Activated CD8-positive, alpha-beta T cell treated with anti-CD3 and anti-CD28 coated beads for 36 hours (primary cell): ENCODE measurements at regions not wholly inside any gene's neighbourhood (a gene's known extent, or its start where the extent isn't known, plus 50 kb on each side); places are given as distances from the start of the nearest gene placed in this dataset.

Experiments
- ATAC-seq: fragments of 200-7000 bp; cut with Tn5 transposase; one replicate; pipeline ENCODE4 v1.10.0; 2021; ENCODE audit warnings: mild to moderate bottlenecking, moderate library complexity
- CTCF ChIA-PET: fragments of 350-600 bp; sonication (Branson Sonifier 250); formaldehyde crosslinking; loops from one replicate; lab custom pipeline; 2021; ENCODE audit warnings: antibody characterized with exemption; lab: Charles Lee
- POLR2A ChIA-PET: fragments of 350-600 bp; sonication (Branson Sonifier 250); formaldehyde crosslinking; loops from one replicate; lab custom pipeline; 2021; ENCODE audit warnings: antibody characterized with exemption; lab: Charles Lee
- DNase-seq: peaks from one replicate; pipeline ENCODE4 v3.0.0-alpha.2; 2020
- H3K27ac Mint-ChIP-seq: one replicate; pipeline ENCODE4 v1.8.0; 2021; ENCODE audit warnings: mild to moderate bottlenecking, mixed read lengths
- H3K27me3 Mint-ChIP-seq: one replicate; pipeline ENCODE4 v1.8.0; 2021; ENCODE audit warnings: mixed read lengths
- H3K36me3 Mint-ChIP-seq: one replicate; pipeline ENCODE4 v1.8.0; 2021; ENCODE audit warnings: low read depth, mixed read lengths
- H3K4me1 Mint-ChIP-seq: one replicate; pipeline ENCODE4 v1.8.0; 2021; ENCODE audit warnings: low read depth, mixed read lengths
- H3K4me3 Mint-ChIP-seq: one replicate; pipeline ENCODE4 v1.8.0; 2021; ENCODE audit warnings: mild to moderate bottlenecking, moderate library complexity, mixed read lengths
- H3K9me3 Mint-ChIP-seq: one replicate; pipeline ENCODE4 v1.8.0; 2021; ENCODE audit warnings: mixed read lengths
- intact Hi-C: fragments of 100-400 bp; cut with micrococcal nuclease; formaldehyde crosslinking; loops from one replicate; pipeline ENCODE4 v1.10.0; 2022
- TF ChIP-seq, protein P1 (sequence below): fragments of 200-600 bp; IDR thresholded peaks from one replicate; pipeline ENCODE4 v1.8.0; 2022; ENCODE audit warnings: antibody characterized with exemption, mild to moderate bottlenecking

DNA sequence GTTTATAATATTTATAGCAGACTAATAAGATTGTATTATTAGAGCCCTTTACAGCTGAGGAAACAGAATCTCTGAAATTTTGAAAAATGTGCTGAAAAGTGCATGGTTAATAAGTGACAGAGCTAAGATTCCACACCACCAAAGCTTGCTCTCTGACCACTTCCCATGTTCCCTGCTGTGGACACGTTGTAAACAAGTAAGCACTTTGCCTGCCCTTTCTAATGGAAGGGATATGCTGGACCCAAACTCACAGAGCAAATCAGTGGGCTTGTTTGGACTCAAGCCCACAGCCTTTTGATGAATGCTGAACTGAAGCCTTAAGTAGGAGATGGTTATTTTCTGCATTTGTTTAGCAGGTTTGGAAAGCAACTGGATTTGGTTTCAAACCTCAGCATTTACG lies 214.0 kb upstream of the TMEM72 start:
- H3K27me3 Mint-ChIP-seq: no peaks in the 10 kb centered on the region
- no peak overlapping the region for H3K27ac Mint-ChIP-seq
- ChIA-PET POLR2A (no interaction called here), CTCF (no interaction called here)
- ATAC-seq (no peak), DNase-seq (no peak)
- H3K4me3 Mint-ChIP-seq: no peak overlapping the region
- H3K4me1 Mint-ChIP-seq: no peaks in the 10 kb centered on the region
- no peaks in the 10 kb centered on the region for H3K36me3 Mint-ChIP-seq
- intact Hi-C loops: no loop called here
- H3K9me3 Mint-ChIP-seq: peaks cover 3% of the 10 kb centered on the region
- TF ChIP-seq, protein P1, sequence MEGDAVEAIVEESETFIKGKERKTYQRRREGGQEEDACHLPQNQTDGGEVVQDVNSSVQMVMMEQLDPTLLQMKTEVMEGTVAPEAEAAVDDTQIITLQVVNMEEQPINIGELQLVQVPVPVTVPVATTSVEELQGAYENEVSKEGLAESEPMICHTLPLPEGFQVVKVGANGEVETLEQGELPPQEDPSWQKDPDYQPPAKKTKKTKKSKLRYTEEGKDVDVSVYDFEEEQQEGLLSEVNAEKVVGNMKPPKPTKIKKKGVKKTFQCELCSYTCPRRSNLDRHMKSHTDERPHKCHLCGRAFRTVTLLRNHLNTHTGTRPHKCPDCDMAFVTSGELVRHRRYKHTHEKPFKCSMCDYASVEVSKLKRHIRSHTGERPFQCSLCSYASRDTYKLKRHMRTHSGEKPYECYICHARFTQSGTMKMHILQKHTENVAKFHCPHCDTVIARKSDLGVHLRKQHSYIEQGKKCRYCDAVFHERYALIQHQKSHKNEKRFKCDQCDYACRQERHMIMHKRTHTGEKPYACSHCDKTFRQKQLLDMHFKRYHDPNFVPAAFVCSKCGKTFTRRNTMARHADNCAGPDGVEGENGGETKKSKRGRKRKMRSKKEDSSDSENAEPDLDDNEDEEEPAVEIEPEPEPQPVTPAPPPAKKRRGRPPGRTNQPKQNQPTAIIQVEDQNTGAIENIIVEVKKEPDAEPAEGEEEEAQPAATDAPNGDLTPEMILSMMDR: no peak

DNA sequence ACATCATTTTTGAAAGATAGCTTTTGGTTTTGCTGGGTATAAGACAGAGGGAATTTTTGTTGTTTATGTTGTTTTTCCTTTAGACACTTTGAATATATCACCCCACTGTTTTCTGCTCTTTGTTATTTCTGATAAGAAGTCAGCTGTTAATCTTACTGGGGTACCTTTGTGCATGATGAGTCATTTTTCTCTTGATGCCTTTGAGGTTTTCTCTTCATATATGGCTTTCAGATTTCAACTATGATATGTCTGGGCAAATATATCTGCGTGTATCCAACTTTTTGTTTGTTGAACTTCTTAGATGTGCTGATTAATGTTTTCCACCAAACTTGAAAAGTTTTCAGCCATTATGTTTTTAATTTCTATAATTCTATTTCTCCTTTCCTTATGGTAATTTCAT lies 208.6 kb upstream of the TMEM72 start:
- CTCF ChIA-PET: interaction anchor here (0.9 kb wide), 1 partner anchor 17 kb away, joined by 3 read pairs; no protein-coding TSS in a partner anchor
- TF ChIP-seq, protein P1: no peak

DNA sequence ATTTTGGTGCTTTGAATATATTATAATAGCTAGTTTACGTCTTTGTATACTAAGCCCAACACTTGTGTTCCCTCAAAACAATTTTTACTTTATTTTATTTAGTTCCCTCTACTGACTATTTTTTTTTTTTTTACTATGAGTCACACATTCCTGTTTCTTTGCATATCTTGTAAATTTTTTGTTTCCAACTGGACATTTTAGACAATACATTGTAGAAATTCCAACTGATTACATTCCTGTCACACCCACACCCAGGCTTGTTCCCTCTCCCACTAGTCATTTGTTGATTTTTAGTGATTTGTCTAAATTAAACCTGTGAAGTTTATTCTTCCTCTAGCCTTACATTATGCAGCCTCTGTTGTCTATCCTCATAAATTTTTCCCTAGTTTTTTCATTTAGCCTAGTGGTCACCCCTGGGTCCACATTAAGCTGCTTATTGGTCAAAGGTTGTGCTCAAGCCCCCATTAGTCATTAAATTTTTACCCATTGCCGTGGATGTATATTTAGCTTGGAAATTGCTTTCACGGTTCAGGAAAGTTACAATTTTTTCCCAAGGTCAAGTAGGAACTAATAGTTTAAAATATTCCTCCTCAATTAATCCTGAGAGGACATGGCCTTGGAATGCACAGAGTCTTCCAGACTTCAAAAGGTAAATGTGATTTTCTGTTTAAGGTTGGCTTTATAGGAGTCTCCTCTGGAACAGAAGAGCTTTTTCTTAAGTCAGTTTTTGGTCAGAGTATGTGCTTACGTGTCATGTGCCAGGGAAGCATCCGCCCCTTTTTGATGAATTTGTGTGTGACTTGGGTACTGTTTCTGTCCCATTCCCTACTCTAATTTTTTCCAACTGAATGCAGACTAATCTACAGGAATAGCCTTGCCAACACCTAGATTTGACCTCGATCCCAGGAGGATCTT lies 207.6 kb upstream of the TMEM72 start:
- H3K4me1 Mint-ChIP-seq: no peaks in the 10 kb centered on the region
- H3K36me3 Mint-ChIP-seq: no peaks in the 10 kb centered on the region
- DNase-seq (no peak), ATAC-seq (no peak)
- peaks cover 12% of the 10 kb centered on the region for H3K9me3 Mint-ChIP-seq
- POLR2A ChIA-PET: no interaction called here
- intact Hi-C loops: no loop called here
- H3K4me3 Mint-ChIP-seq: no peak overlapping the region
- no peaks in the 10 kb centered on the region for H3K27me3 Mint-ChIP-seq
- CTCF ChIA-PET: interaction anchor here (1.0 kb wide), 1 partner anchor 317 kb away, joined by 3 read pairs; no protein-coding TSS in a partner anchor
- H3K27ac Mint-ChIP-seq: no peak overlapping the region
- TF ChIP-seq, protein P1: no peak

More for the DNA sequence above, 208.6 kb upstream of the TMEM72 start:
- H3K27ac Mint-ChIP-seq: no peak overlapping the region
- no peaks in the 10 kb centered on the region for H3K27me3 Mint-ChIP-seq
- H3K36me3 Mint-ChIP-seq: no peaks in the 10 kb centered on the region
- POLR2A ChIA-PET: no interaction called here
- H3K4me3 Mint-ChIP-seq: no peak overlapping the region
- H3K4me1 Mint-ChIP-seq: no peaks in the 10 kb centered on the region
- no peak for ATAC-seq
- DNase-seq: no peak
- H3K9me3 Mint-ChIP-seq: peaks cover 12% of the 10 kb centered on the region
- intact Hi-C loops: no loop called here

DNA sequence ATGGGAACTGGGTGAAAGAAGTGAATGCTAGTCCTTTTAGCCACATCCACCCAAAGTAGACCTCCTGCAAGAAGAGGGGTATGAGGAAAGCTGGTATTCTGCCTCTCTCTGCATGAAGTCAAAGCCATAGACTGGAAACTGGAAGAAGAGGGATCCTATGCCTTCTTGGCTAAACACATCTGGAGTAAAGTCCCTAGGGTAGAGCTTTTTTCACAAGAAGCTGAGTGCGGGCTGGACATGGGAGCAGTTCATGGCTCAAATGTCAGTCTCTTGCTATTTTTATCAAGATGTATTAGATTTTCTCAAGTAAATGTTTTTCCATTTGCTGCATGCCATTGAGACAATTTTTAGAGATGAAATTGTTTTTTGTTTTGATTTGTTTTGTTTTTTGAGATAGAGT lies 206.5 kb upstream of the TMEM72 start:
- H3K4me1 Mint-ChIP-seq: no peaks in the 10 kb centered on the region
- intact Hi-C loops: no loop called here
- H3K27ac Mint-ChIP-seq: no peak overlapping the region
- ChIA-PET CTCF (interaction anchor here (1.0 kb wide), 1 partner anchor 318 kb away, joined by 3 read pairs; no protein-coding TSS in a partner anchor), POLR2A (no interaction called here)
- no peak for ATAC-seq
- TF ChIP-seq, protein P1: no peak
- no peak overlapping the region for H3K4me3 Mint-ChIP-seq
- peaks cover 12% of the 10 kb centered on the region for H3K9me3 Mint-ChIP-seq
- H3K27me3 Mint-ChIP-seq: no peaks in the 10 kb centered on the region
- no peak for DNase-seq
- H3K36me3 Mint-ChIP-seq: no peaks in the 10 kb centered on the region

DNA sequence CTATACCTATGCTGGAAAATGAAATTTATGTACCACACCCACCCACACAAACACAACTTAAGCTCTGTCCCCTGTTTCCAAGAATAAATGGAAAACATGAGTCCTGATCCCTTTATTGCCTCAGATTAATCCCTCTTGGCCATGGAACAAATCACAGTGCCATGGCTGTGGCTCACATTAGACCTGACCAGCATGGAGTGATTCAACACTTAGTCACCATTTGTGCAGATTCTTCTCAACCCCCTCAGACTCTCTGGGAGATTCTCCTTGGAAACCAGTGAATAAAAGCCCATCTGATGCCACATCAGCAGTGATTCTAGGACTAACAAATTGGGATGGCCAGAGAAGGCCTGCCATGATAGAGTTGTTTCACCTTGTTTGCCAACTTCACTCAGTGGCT lies 204.4 kb upstream of the TMEM72 start:
- H3K9me3 Mint-ChIP-seq: peaks cover 9% of the 10 kb centered on the region
- H3K4me1 Mint-ChIP-seq: no peaks in the 10 kb centered on the region
- peaks cover 3% of the 10 kb centered on the region for H3K27me3 Mint-ChIP-seq
- H3K27ac Mint-ChIP-seq: no peak overlapping the region
- ChIA-PET POLR2A (no interaction called here), CTCF (no interaction called here)
- no peak overlapping the region for H3K4me3 Mint-ChIP-seq
- TF ChIP-seq, protein P1: no peak
- intact Hi-C loops: no loop called here
- ATAC-seq (no peak), DNase-seq (no peak)
- no peaks in the 10 kb centered on the region for H3K36me3 Mint-ChIP-seq
